Embryonic facial prominence (tissue), 1 donor: ENCODE measurements at regions not wholly inside any gene's neighbourhood (a gene's known extent, or its start where the extent isn't known, plus 50 kb on each side); places are given as distances from the start of the nearest gene placed in this dataset.

Experiments used
- DNase-seq: peaks from one replicate; pipeline ENCODE4 v3.0.0-alpha.2; 2016; ENCODE audit errors: extremely low spot score

GRCh38 chr15:31752065-31752762 is 278.1 kb upstream of the CHRNA7 start:
- DNase-seq: peak; percentile 7

GRCh38 chr15:31752905-31753304 is 277.4 kb upstream of the CHRNA7 start:
- no peak for DNase-seq

- DNase-seq: no peak
These were observed 272.2 kb upstream of the CHRNA7 start for GRCh38 chr15:31758126-31758525.

- no peak for DNase-seq
These were observed 262.3 kb upstream of the CHRNA7 start for GRCh38 chr15:31768055-31768454.

- no peak for DNase-seq
These were observed 256.3 kb upstream of the CHRNA7 start for GRCh38 chr15:31774045-31774444.

- DNase-seq: no peak
These were observed 254.3 kb upstream of the CHRNA7 start for GRCh38 chr15:31776039-31776438.

GRCh38 chr15:31781261-31781660 is 249.1 kb upstream of the CHRNA7 start:
- DNase-seq: no peak

GRCh38 chr15:31782016-31782783 is 248.1 kb upstream of the CHRNA7 start:
- no peak for DNase-seq

GRCh38 chr15:31782951-31783350 is 247.4 kb upstream of the CHRNA7 start:
- DNase-seq: no peak

- no peak for DNase-seq
These were observed 244.0 kb upstream of the CHRNA7 start for GRCh38 chr15:31786360-31786759.

GRCh38 chr15:31788104-31788503 is 242.2 kb upstream of the CHRNA7 start:
- DNase-seq: no peak

- DNase-seq: no peak
These were observed 237.6 kb upstream of the CHRNA7 start for GRCh38 chr15:31792611-31793199.

GRCh38 chr15:31799319-31799714 is 231.0 kb upstream of the CHRNA7 start:
- DNase-seq: no peak

GRCh38 chr15:31799715-31800321 is 230.5 kb upstream of the CHRNA7 start:
- DNase-seq: no peak

GRCh38 chr15:31801152-31801551 is 229.2 kb upstream of the CHRNA7 start:
- DNase-seq: no peak

- DNase-seq: no peak
These were observed 227.6 kb upstream of the CHRNA7 start for GRCh38 chr15:31802761-31803160.

- DNase-seq: no peak
These were observed 226.9 kb upstream of the CHRNA7 start for GRCh38 chr15:31803388-31803884.

GRCh38 chr15:31805090-31805662 is 225.1 kb upstream of the CHRNA7 start:
- DNase-seq: no peak

GRCh38 chr15:31806106-31806505 is 224.2 kb upstream of the CHRNA7 start:
- no peak for DNase-seq

GRCh38 chr15:31811641-31812040 is 218.7 kb upstream of the CHRNA7 start:
- DNase-seq: no peak

GRCh38 chr15:31814082-31814481 is 216.2 kb upstream of the CHRNA7 start:
- DNase-seq: no peak
